ENCODE measurements at regions not wholly inside any gene's neighbourhood (a gene's known extent, or its start where the extent isn't known, plus 50 kb on each side); places are given as distances from the start of the nearest gene placed in this dataset.

DNA sequence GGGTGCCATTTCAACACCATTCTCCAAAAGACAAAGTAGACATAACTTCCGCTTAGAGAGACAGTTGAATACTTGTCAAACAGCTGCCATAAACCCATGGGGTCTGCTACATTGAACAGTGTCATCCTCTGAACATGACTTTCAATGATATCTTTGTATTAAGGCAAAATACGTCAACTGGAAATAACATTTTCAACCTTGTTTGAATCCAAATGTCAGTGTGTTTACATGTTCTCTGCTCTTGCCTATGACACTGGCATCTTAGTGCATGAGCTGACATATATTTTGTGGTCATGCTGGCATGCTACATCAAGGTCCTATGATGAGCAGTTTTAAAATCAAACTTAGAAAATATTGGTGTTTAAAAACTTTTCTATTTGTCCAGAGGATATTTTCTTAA, 1548.1 kb upstream of the LRRTM1 start:
- DNase-seq (ENCODE audit: low read depth), result no peak
- no peak overlapping the region for H3K4me3 ChIP-seq (ENCODE audit: low read depth, low read length)

DNA sequence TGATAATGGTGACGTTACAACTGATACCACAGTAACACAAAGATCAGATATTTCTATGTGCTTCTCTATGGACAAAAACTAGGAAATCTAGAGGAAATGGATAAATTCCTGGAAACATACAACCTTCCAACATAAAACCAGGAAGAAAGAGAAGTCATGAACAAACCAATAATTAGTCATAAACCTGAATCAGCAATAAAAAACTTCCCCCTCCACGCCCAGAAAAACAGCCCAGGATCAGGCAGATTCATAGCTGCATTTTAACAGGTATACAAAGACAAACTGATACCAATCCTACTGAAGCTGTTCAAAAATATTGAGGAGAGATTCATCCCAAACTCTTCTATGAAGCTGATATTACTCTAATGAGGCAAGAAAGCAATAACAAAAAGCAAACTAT, 1535.2 kb upstream of the LRRTM1 start:
- H3K4me3 ChIP-seq (ENCODE audit: low read depth, low read length), result no peak overlapping the region
- DNase-seq (ENCODE audit: low read depth), result no peak

DNA sequence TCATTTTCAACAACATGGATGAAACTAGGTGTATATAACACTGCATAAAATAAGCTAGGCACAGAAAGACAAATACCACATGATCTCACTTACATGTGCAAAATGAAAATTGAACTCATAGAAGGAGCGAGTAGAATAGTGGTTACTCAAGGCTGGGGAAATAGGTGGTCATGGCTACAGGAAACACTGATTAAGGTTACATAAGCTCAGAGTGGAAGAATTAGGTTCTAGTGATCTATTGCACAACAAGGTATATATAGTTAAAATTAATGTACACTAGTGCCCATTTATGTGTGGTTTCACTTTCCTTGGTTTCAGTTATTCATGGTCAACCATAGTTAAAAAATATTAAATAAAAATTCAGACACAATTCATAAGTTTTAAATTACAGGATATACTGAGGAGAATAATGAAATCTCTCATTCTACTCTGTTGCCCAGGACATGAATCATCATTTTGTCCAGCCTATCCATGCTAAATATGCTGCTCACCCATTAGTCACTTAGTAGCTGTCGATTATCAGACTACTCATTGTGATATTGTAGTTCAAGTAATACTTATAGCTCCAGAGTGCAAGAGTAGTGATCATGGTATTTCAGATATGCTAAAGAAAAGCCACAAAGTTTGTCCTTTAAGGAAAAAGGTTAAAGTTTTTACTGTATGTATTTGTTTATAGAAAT, 1530.9 kb upstream of the LRRTM1 start:
- DNase-seq (ENCODE audit: low read depth), result no peak
- H3K4me3 ChIP-seq (ENCODE audit: low read depth, low read length), result no peak overlapping the region

DNA sequence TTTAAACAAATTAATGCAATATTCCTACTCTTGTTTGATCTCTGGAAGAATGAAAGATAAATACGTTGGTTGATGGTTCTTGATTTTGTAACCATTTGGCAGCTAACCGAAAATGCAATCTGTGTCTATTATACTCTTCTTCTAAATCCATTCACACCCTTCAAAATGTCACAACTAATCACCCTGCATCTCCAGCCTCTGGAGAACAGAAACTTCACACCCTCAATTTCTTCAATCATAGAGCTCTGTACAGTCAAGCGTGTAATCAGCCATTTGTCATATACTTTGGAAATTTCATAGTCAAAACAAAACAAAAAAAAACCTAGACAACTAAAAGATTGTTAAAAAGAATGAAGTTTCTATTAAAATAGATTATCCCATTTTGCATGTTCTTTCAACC, 1482.3 kb upstream of the LRRTM1 start:
- H3K4me3 ChIP-seq (ENCODE audit: low read depth, low read length), result no peak overlapping the region
- DNase-seq (ENCODE audit: low read depth), result no peak

DNA sequence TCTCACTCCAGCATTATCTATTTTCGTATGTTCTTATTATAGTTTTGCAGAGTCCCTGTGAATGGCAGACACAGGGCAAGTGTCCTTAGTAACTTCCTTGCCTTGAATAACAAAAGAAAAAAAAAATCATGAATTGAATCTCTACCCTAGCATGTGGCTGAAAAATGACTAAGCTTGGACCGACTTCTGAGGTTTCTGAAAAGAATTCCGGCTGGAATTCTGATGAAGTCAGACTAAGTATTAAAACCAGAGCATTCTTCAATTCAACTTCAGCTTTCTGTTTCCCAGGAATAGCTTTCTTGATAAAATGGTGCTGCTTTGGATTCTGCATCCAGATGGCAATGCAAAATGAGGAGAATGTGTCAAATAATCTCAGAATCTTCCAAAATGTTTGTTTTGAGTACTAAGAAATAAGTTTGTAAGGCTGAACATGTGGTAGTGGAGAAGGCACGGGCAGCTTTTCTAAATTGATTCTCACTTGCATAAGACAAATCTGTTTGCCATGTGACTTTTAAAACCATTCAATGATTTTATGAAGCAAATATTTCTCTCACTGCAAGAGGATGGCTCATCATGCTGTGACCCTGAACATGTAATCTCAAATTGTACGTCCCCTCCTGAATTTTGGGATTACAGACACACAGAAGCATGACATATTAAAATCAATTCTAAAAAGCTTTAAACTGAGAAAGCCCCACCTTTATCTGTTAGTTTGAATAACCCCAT, 1462.8 kb upstream of the LRRTM1 start:
- no peak overlapping the region for H3K4me3 ChIP-seq (ENCODE audit: low read depth, low read length)
- DNase-seq (ENCODE audit: low read depth), result no peak

DNA sequence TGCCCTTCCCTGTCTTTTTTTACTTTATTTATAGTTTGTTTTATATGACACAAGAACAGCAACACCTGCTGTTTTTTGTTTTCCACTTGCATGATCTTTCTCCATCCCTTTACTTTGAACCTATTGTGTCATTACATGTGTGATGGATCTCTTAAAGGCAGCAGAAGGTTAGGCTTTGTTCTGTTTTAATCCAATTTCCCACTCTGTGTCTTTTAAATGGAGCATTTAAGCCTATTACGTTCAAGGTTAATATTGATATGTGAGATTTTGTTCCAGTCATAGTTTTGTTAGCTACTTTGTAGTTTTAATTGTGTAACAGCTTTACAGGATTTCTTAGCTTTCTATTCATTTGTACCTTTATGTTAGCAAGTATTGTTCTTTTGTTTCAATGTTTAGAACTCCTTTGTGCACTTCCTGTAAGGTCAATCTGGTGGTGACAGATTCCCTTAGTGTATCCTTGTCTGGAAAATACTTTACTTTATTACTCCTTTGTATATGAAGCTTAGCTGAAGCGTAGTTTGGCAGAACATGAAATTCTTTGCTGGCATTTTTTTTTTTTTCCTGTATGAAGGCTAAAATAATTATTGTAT, 1443.0 kb upstream of the LRRTM1 start:
- DNase-seq (ENCODE audit: low read depth), result no peak
- H3K4me3 ChIP-seq (ENCODE audit: low read depth, low read length), result no peak overlapping the region

DNA sequence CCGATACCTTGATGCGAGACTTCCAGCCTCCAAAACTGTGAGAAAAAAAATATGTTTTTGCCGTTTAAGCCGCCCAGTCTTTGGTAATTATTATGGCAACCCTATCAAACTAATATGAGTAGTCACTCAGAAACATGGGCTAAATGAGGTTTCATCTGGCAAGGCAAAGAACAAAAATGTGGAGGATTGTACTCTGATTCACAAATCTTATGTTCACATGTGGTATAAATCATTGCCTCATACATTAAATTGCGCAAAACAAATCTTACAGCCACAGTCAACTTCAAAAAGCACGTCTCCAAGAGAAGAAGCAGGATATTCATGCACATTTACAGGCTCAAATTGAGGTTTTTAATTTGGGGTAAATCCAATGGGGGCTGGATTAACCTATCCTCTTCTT, 1435.4 kb upstream of the LRRTM1 start:
- DNase-seq (ENCODE audit: low read depth), result no peak
- H3K4me3 ChIP-seq (ENCODE audit: low read depth, low read length), result no peak overlapping the region

DNA sequence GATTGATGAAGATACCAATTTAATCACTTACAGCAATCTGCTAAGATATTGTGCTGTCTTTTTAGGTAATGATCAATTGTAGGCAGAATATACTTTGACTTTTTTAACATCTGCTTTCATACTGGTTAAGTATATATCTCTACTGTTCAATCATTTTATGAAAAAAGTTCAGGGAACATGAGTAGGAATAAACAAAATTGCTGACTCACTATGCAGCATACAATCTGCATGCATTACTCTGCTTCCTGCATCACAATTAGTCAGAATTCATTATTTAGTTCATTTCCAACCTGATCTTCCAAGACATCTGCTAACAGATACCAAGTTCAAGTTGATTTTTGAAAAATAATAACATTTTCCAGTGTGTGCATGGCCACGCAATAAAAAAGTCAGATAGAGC, 1430.4 kb upstream of the LRRTM1 start:
- DNase-seq (ENCODE audit: low read depth), result no peak

DNA sequence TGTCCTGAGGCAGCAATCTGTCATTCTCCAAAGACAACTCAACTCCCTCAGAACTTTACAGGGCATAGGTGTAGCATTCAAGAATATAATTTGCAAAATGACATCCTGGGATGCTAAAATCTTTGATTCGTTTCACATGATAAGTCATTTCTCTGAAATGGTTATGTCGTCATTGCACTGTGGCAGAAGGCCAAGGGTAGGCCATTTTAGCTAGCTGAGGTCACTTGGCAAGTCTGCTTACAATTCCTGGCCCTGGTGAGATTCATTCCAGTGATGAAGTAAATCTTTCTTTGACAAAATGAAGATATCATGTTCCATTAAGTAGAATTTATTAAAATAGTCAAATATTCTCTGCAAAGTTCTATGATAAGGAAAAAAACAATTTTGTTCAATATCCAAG, 1410.3 kb upstream of the LRRTM1 start:
- no peak overlapping the region for H3K4me3 ChIP-seq (ENCODE audit: low read depth, low read length)
- DNase-seq (ENCODE audit: low read depth), result no peak

More for the DNA sequence above, 1430.4 kb upstream of the LRRTM1 start:
- no peak overlapping the region for H3K4me3 ChIP-seq (ENCODE audit: low read depth, low read length)

DNA sequence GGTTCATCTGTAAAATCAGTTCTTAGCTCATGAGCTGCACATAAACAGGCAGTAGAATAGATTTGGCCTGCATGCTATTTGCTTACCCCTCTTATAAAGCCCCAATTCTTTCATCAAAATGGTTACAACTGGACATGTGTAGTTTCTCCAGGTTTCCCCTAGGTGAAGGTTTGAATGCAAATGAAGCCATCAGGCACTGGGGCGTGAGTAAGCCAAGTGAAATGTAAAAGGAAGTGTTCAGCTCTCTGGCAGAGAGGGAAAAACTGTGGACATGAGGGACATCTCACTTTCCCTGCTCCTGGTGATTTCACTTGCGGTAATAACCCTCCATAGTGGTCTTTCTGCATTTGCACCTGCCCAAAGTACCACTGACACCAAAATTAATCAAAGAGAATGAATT, 1402.3 kb upstream of the LRRTM1 start:
- no peak for DNase-seq (ENCODE audit: low read depth)
- H3K4me3 ChIP-seq (ENCODE audit: low read depth, low read length), result no peak overlapping the region

DNA sequence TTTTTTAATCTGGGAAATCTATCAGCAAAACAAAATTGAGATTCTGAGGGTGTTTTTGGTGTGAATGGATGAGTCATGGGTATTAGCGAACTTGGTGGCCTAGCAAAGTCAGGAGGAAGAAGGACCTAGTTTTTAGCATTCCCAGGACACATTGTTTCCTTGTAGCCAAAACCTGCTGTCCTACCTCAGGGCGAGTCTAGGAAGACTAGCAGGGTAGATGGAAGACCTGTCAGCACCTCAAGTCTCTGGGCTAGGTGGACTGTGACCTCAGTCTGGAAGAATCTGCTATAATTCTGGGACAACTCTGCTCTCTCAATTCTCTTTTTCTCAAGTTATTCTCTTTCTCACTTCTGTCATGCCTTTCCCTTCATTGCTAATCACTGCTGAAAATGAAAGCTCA, 1399.3 kb upstream of the LRRTM1 start:
- DNase-seq (ENCODE audit: low read depth), result no peak
- no peak overlapping the region for H3K4me3 ChIP-seq (ENCODE audit: low read depth, low read length)

DNA sequence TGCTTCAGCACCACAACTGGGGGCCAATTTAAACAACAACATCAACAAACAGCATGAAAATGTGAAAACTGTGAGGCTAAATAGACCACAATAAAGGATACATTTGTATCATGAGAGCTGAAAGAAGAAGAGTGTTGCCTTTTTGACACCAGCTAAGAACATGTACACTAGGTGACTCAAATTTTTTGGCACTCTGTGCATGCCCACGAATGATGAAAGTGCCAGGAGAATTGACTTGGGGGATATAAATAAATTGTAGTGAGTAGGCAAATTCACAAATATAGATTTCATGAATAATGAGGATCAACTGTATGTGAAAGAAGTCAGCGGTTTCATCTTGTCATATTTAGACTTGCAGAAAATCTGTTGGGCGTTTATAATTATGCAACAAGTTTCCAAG, 1388.0 kb upstream of the LRRTM1 start:
- DNase-seq (ENCODE audit: low read depth), result no peak
- H3K4me3 ChIP-seq (ENCODE audit: low read depth, low read length), result no peak overlapping the region

DNA sequence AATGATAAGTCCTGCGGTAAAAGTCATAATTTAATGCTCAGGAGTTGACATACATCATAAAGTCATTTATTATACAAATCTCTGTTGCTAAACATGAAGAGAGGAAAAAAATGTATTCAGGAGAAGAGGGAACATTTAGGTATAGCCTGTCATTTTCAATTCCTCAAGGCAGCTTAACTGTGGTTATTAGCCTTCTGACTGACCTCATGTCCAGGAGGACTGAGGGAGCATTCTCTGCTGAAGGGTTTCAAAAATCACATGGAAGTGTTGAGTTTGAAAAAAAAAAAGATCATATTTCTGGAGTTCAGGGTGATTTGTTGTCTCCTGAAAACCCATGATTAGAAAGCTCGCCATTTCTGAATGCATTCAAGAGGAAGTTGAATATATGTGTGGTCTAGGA, 1371.1 kb upstream of the LRRTM1 start:
- no peak for DNase-seq (ENCODE audit: low read depth)
- H3K4me3 ChIP-seq (ENCODE audit: low read depth, low read length), result no peak overlapping the region

DNA sequence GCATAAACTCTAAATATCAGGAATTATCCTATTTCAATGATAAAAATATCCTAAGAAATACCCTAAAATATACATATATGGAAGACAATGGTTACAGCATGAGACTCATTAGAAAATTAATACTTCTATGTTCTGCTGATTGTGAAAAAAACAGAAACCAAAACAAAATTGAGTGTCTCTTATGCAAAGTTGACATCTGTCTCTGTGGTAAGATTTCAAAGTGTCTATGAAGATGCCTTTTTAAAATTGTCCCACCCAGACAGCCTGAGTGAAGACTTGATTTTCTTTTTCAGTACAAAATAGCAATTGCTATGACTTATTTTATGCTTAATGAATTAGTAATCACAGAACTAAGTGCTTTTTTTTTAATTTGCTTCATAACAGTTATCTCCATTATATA, 1368.4 kb upstream of the LRRTM1 start:
- H3K4me3 ChIP-seq (ENCODE audit: low read depth, low read length), result no peak overlapping the region
- DNase-seq (ENCODE audit: low read depth), result no peak

DNA sequence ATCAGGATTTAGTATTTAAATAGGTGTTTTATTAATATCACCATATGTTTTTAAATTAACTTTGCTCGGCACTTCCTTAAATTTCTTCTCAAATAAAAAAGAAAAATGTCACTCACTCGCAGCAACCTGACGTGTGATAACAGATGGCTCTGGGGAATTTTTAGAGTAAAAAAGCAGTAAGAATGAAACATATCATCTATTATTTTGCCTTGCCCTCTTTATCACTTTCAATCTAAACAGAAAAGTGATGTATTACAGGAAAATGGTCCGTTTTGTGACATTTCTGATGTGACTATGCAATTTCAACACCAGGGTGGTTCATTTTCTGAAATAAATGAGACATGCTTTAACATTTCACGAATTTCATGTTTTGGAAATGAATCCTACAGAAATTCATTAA, 1368.0 kb upstream of the LRRTM1 start:
- DNase-seq (ENCODE audit: low read depth), result no peak
- H3K4me3 ChIP-seq (ENCODE audit: low read depth, low read length), result no peak overlapping the region

DNA sequence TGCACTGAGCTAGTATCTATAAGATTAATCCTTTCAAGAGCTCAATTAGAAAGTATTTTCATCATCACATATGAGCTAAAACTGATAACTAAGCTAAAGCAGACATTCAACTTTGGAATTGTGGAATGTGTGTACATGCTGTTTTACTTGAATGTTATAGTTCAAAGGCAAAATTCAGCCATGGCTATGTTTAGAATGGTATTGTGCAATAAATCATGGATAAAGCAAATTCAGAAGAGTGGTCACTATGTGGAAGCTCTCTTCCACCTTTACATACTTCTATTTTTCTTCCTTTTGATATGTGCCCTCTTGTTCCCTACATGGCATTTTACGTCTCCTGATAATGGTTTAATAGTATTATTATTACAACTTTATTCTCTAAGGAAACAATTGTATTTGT, 1366.3 kb upstream of the LRRTM1 start:
- DNase-seq (ENCODE audit: low read depth), result no peak
- H3K4me3 ChIP-seq (ENCODE audit: low read depth, low read length), result no peak overlapping the region

DNA sequence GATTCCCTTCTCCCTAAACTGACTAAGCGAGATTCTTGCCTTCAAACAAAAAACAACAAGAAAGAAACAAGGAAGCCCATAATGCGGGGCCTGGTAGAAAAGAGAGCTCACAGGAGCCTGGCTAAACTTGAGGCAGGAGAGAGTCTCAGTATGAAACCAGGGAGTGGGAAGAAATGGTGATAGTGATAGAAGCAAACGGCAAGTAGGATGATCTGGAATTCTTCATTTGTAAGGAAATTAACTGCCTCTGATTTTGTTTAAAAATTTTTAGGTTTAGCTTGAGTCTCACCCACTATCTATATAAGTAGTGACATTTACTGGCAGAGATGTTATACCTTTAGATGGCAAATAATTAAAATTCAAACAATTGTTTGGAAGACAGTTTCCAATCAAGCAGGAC, 1356.5 kb upstream of the LRRTM1 start:
- no peak for DNase-seq (ENCODE audit: low read depth)
- no peak overlapping the region for H3K4me3 ChIP-seq (ENCODE audit: low read depth, low read length)

DNA sequence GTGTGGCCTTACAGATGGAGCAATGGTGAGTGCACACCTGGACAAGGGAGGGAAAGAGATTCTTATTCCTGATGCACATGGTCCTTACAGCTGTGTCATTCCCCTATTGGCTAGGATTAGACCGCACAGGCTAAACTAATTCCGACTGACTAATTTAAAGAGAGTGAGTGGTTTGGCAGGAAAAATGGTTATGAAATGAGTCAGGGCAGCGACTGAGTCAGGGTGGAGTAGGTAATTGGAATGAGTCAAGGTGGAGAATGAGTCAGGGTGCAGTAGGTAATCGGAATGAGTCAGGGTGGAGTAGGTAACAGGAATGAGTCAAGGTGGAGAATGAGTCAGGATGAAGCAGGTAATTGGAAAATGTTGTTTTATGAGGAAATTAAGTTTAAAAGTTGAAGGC, 1353.7 kb upstream of the LRRTM1 start:
- DNase-seq (ENCODE audit: low read depth), result no peak
- no peak overlapping the region for H3K4me3 ChIP-seq (ENCODE audit: low read depth, low read length)

DNA sequence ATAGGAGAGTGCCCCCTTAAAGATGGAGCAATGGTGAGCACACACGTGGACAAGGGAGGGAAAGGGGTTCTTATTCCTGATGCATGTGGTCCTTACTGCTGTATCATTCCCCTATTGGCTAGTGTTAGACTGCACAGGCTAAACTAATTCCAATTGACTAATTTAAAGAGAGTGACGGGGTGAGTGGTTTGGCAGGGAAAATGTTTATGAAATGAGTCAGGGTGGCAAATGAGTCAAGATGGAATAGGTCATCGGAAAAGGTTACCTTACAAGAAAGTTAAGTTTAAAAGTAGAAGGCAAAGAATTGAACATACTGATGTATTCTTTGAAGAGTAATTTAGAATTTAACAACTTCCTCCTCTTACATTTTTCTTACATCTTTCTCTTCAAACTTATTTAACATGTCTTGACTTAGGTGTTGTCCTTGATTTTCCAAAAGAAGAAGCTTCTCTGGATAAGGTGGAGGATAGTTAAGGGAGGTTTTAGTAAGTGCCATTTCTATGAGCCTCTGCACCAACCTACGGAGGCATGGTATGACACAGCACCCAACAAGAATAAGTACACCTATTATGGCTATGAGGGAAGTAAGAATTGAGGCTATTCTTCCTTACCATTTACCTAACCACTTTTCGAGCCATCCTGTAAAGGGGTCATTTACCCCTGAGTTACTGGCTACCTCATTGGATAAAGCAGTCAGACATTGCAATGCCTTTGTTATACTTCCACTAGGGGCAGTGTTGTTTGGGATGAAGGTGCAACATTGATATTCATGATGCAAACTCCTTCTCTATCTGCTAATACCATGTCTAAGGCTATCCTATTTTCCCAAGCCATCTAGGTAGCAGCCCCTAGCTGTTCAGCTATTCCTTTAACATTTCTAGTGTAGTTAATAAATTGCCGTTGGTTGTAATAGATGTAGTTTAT, 1345.8 kb upstream of the LRRTM1 start:
- no peak overlapping the region for H3K4me3 ChIP-seq (ENCODE audit: low read depth, low read length)
- DNase-seq (ENCODE audit: low read depth), result no peak

DNA sequence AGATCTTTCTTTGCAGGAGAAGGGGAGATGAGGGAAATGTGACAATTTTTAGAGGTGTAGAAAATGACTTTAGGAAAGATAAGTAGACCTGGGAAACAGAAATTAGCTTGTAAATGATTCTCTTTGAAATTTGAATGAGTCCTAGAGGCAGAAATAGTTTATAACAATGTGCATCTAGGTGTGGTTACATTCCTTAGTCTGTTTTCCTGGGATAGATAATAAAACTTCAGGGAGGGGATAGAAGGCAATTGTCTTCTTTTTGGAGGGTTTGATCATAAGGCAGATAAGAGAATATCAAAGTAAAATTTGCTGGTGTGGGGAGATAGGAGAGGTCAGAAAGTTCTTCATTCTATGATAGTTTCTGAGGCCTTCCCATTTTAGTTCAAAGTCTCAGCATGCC, 1344.3 kb upstream of the LRRTM1 start:
- H3K4me3 ChIP-seq (ENCODE audit: low read depth, low read length), result no peak overlapping the region
- DNase-seq (ENCODE audit: low read depth), result no peak

Measured in skeletal muscle cell (primary cell).